H1 (cell line): ENCODE measurements at regions not wholly inside any gene's neighbourhood (a gene's known extent, or its start where the extent isn't known, plus 50 kb on each side); places are given as distances from the start of the nearest gene placed in this dataset.

Experiments
- CTCF ChIA-PET: fragments of 300-600 bp; sonication (Branson Sonifier 250); formaldehyde crosslinking; loops from one replicate; lab custom pipeline; 2021; ENCODE audit not compliant: partially characterized antibody; lab: Charles Lee
- POLR2A ChIA-PET: fragments of 300-600 bp; sonication (Branson Sonifier 250); formaldehyde crosslinking; loops from one replicate; lab custom pipeline; 2021; ENCODE audit warnings: inconsistent platforms; ENCODE audit not compliant: partially characterized antibody; lab: Charles Lee
- DNase-seq, 2 experiments: peaks; one replicate each; pipeline versions ENCODE4 v3.0.0 to v3.0.0-alpha.2; 2010 to 2022; ENCODE audit warnings: low spot score in 2 of 2, low read depth in 1 of 2, mixed read lengths in 1 of 2
- FAIRE-seq: peaks from 2 replicates; lab custom pipeline; 2011; peaks lifted over from hg19 to GRCh38; lab: Jason Lieb, UNC
- H2AFZ ChIP-seq: 2 replicates; pipeline ENCODE4 v1.8.1; 2012; ENCODE audit warnings: low read length, inconsistent platforms
- H2AK5ac ChIP-seq: 2 replicates; pipeline ENCODE4 v1.6.1; 2013; ENCODE audit warnings: low read depth, low read length
- H2BK120ac ChIP-seq: replicated peaks from 2 replicates; pipeline ENCODE3; 2013; ENCODE audit warnings: low read depth, low read length, inconsistent platforms
- H2BK12ac ChIP-seq: 2 replicates; pipeline ENCODE4 v1.6.1; 2013; ENCODE audit warnings: low read depth, low read length
- H2BK15ac ChIP-seq: 2 replicates; pipeline ENCODE4 v1.6.1; 2013; ENCODE audit warnings: low read length
- H2BK20ac ChIP-seq: 2 replicates; pipeline ENCODE4 v1.6.1; 2013; ENCODE audit warnings: low read length
- H2BK5ac ChIP-seq: 2 replicates; pipeline ENCODE4 v1.6.1; 2013; ENCODE audit warnings: low read depth, low read length
- H3K14ac ChIP-seq: 2 replicates; pipeline ENCODE4 v1.6.1; 2013; ENCODE audit warnings: inconsistent platforms; ENCODE audit not compliant: insufficient read length
- H3K18ac ChIP-seq: 2 replicates; pipeline ENCODE4 v1.6.1; 2013; ENCODE audit warnings: low read length; ENCODE audit errors: extremely low read depth
- H3K23ac ChIP-seq: 2 replicates; pipeline ENCODE4 v1.6.1; 2013; ENCODE audit warnings: inconsistent platforms; ENCODE audit not compliant: insufficient read length
- H3K23me2 ChIP-seq: 2 replicates; pipeline ENCODE4 v1.6.1; 2013; ENCODE audit warnings: low read depth, low read length
- H3K27ac ChIP-seq: 2 replicates; pipeline ENCODE4 v1.6.1; 2011; ENCODE audit warnings: low read depth, low read length, inconsistent platforms
- H3K27me3 ChIP-seq, 4 experiments: replicated peaks in 1 of 4; 1 replicate in 1 of 4; 2 replicates in 3 of 4; pipeline versions ENCODE4 v1.6.1 to v1.8.1; 2011 to 2013; ENCODE audit warnings: low read length in 3 of 4, mild to moderate bottlenecking in 3 of 4, inconsistent platforms in 2 of 4, mixed read lengths in 2 of 4, moderate library complexity in 1 of 4; ENCODE audit not compliant: control insufficient read depth in 3 of 4, insufficient read depth in 3 of 4; ENCODE audit errors: extremely low read depth in 1 of 4
- H3K36me3 ChIP-seq, 4 experiments: 2 replicates each; pipeline versions ENCODE4 v1.6.1 to v1.8.1; 2011 to 2013; ENCODE audit warnings: mild to moderate bottlenecking in 4 of 4, low read length in 3 of 4, moderate library complexity in 2 of 4, control low read depth in 1 of 4, inconsistent platforms in 1 of 4; ENCODE audit not compliant: insufficient read depth in 4 of 4, control insufficient read depth in 2 of 4
- H3K4ac ChIP-seq: replicated peaks from 2 replicates; pipeline ENCODE3; 2013; ENCODE audit warnings: low read length, low read depth, mixed read lengths, inconsistent platforms; ENCODE audit not compliant: insufficient read length
- H3K4me1 ChIP-seq, 4 experiments: replicated peaks in 1 of 4; 1 replicate in 1 of 4; 2 replicates in 3 of 4; pipeline versions ENCODE4 v1.6.1 to v1.8.1; 2011 to 2013; ENCODE audit warnings: low read length in 3 of 4, inconsistent platforms in 2 of 4, mixed read lengths in 1 of 4; ENCODE audit not compliant: insufficient read depth in 4 of 4, control insufficient read depth in 3 of 4
- H3K4me2 ChIP-seq, 2 experiments: 2 replicates each; pipeline versions ENCODE4 v1.6.1 to v1.8.1; 2011 to 2013; ENCODE audit warnings: low read depth in 2 of 2, low read length in 2 of 2, control low read depth in 1 of 2, inconsistent platforms in 1 of 2, mild to moderate bottlenecking in 1 of 2; ENCODE audit not compliant: insufficient read depth in 1 of 2
- H3K4me3 ChIP-seq, 4 experiments: fragments of 200-600, 300-600 bp in 1 of 4; sonication (generic), shearing (Covaris generic), sonication (Bioruptor Twin) in 1 of 4; 2 replicates each; pipeline versions ENCODE4 v1.5.1 to v1.8.1; 2011 to 2016; ENCODE audit warnings: low read length in 4 of 4, low read depth in 3 of 4, control low read depth in 2 of 4, inconsistent platforms in 2 of 4, mild to moderate bottlenecking in 2 of 4, mixed read lengths in 1 of 4, moderate library complexity in 1 of 4; ENCODE audit not compliant: insufficient read depth in 2 of 4; ENCODE audit errors: extremely low read depth in 1 of 4
- H3K56ac ChIP-seq: replicated peaks from 2 replicates; pipeline ENCODE3; 2013; ENCODE audit warnings: low read depth, mild to moderate bottlenecking, mixed read lengths, low read length, inconsistent platforms; ENCODE audit not compliant: insufficient read length
- H3K79me1 ChIP-seq: 2 replicates; pipeline ENCODE4 v1.6.1; 2013; ENCODE audit warnings: low read depth, low read length, control low read depth
- H3K79me2 ChIP-seq, 2 experiments: 2 replicates each; pipeline versions ENCODE4 v1.6.1 to v1.8.1; 2012 to 2013; ENCODE audit warnings: low read length in 2 of 2, mild to moderate bottlenecking in 2 of 2, inconsistent platforms in 1 of 2; ENCODE audit not compliant: insufficient read depth in 2 of 2, control insufficient read depth in 1 of 2
- H3K9ac ChIP-seq, 4 experiments: replicated peaks in 1 of 4; 1 replicate in 1 of 4; 2 replicates in 3 of 4; pipeline versions ENCODE4 v1.6.1 to v1.8.1; 2011 to 2013; ENCODE audit warnings: low read depth in 3 of 4, low read length in 3 of 4, control low read depth in 2 of 4, mild to moderate bottlenecking in 2 of 4, moderate library complexity in 2 of 4, inconsistent platforms in 1 of 4; ENCODE audit errors: extremely low read depth in 1 of 4
- H3K9me3 ChIP-seq, 2 experiments: 2 replicates each; pipeline versions ENCODE4 v1.6.1 to v1.8.1; 2012 to 2013; ENCODE audit warnings: mild to moderate bottlenecking in 2 of 2, moderate library complexity in 2 of 2, control low read depth in 1 of 2, inconsistent platforms in 1 of 2, low read depth in 1 of 2, low read length in 1 of 2, mixed read lengths in 1 of 2; ENCODE audit not compliant: insufficient read depth in 2 of 2
- H4K20me1 ChIP-seq, 2 experiments: replicated peaks in 1 of 2; 2 replicates each; pipeline versions ENCODE3 to v1.8.1; 2011 to 2013; ENCODE audit warnings: inconsistent platforms in 2 of 2, low read length in 2 of 2, mild to moderate bottlenecking in 1 of 2; ENCODE audit not compliant: insufficient read depth in 2 of 2, control insufficient read depth in 1 of 2
- H4K5ac ChIP-seq: 2 replicates; pipeline ENCODE4 v1.6.1; 2013; ENCODE audit warnings: low read length, low read depth, mixed read lengths, inconsistent platforms; ENCODE audit not compliant: insufficient read length
- H4K8ac ChIP-seq: 2 replicates; pipeline ENCODE4 v1.8.0; 2013; ENCODE audit warnings: mild to moderate bottlenecking, moderate library complexity, low read length, inconsistent platforms; ENCODE audit not compliant: insufficient read depth; ENCODE audit errors: extremely low read depth
- H4K91ac ChIP-seq: replicated peaks from 2 replicates; pipeline ENCODE3; 2013; ENCODE audit warnings: low read length, mixed read lengths, inconsistent platforms; ENCODE audit not compliant: insufficient read length
- ATF3 ChIP-seq: IDR thresholded peaks from 2 replicates; pipeline ENCODE4 v1.6.1; 2011; ENCODE audit warnings: low read depth, mild to moderate bottlenecking, low read length; ENCODE audit not compliant: insufficient read depth
- CHD1 ChIP-seq: IDR thresholded peaks from 2 replicates; pipeline ENCODE4 v1.6.1; 2012; ENCODE audit warnings: low read depth, low read length, improper control_type of control experiment
- E2F6 ChIP-seq: IDR thresholded peaks from 2 replicates; pipeline ENCODE4 v1.6.1; 2012; ENCODE audit warnings: inconsistent platforms
- EZH2 ChIP-seq: fragments of 200-600 bp; sonication (generic); IDR thresholded peaks from 2 replicates; pipeline ENCODE4 v1.7.1; 2012; ENCODE audit warnings: low read depth, mild to moderate bottlenecking, moderate library complexity, low read length, inconsistent platforms; ENCODE audit not compliant: severe bottlenecking
- JUN ChIP-seq: IDR thresholded peaks from 2 replicates; pipeline ENCODE4 v1.6.1; 2011; ENCODE audit warnings: low read depth, mild to moderate bottlenecking, improper control_type of control experiment, low read length
- JUND ChIP-seq: IDR thresholded peaks from 2 replicates; pipeline ENCODE4 v1.6.1; 2011; ENCODE audit warnings: mild to moderate bottlenecking, improper control_type of control experiment, low read length
- RFX5 ChIP-seq: IDR thresholded peaks from 2 replicates; pipeline ENCODE4 v1.6.1; 2011; ENCODE audit warnings: low read depth, low read length, improper control_type of control experiment, borderline replicate concordance
- SIN3A ChIP-seq, 2 experiments: IDR thresholded peaks in 1 of 2; conservative IDR thresholded peaks in 1 of 2; 2 replicates each; pipeline ENCODE4 v1.6.1; 2011 to 2012; ENCODE audit warnings: low read length in 2 of 2, improper control_type of control experiment in 1 of 2, low read depth in 1 of 2, mild to moderate bottlenecking in 1 of 2
- SRF ChIP-seq: IDR thresholded peaks from 2 replicates; pipeline ENCODE4 v1.6.1; 2011; ENCODE audit warnings: mild to moderate bottlenecking, low read depth, low read length, moderate library complexity
- TAF1 ChIP-seq: IDR thresholded peaks from 2 replicates; pipeline ENCODE4 v1.6.1; 2011; ENCODE audit warnings: mild to moderate bottlenecking, low read depth, low read length
- TAF7 ChIP-seq: optimal IDR thresholded peaks from 2 replicates; pipeline ENCODE3; 2011; ENCODE audit warnings: low read depth, mild to moderate bottlenecking, inconsistent platforms, low read length, moderate library complexity, borderline replicate concordance
- TCF12 ChIP-seq: IDR thresholded peaks from 2 replicates; pipeline ENCODE4 v1.6.1; 2011; ENCODE audit warnings: low read depth, mild to moderate bottlenecking, low read length
- WGBS, 2 experiments: shearing (Covaris generic) in 1 of 2; methylation state at CpG; one replicate each; pipeline versions ENCODE4 v1.1.6 to v1.1.7; 2013 to 2015; ENCODE audit warnings: low lambda C conversion rate in 2 of 2, mixed read lengths in 2 of 2, inconsistent platforms in 1 of 2, low coverage in 1 of 2, missing lambda C conversion rate in 1 of 2; ENCODE audit not compliant: insufficient replicate concordance in 2 of 2, insufficient coverage in 1 of 2, insufficient read length in 1 of 2; ENCODE audit errors: extremely low coverage in 1 of 2, missing lambda C conversion rate in 1 of 2; 5-methylcytosine and 5-hydroxymethylcytosine counted together

GRCh38 chr20:56781108-56781739, 152.1 kb downstream of the TFAP2C start:
- Histone ChIP-seq H3K4me3 (no peak overlapping the region), H3K18ac (no peak overlapping the region; the same call in 1 of the 2 replicates), H4K91ac (no peak overlapping the region), H3K36me3 (no peaks in the 10 kb centered on the region), H4K8ac (no peak overlapping the region), H2BK12ac (peak overlapping the region; percentile 10; the same call in 1 of the 2 replicates), H3K9me3 (no peaks in the 10 kb centered on the region), H2BK15ac (no peak overlapping the region), H3K79me1 (no peaks in the 10 kb centered on the region), H3K27me3 (no peaks in the 10 kb centered on the region), H3K27ac (no peak overlapping the region), H3K79me2 (no peaks in the 10 kb centered on the region), H4K5ac (no peak overlapping the region), H2BK120ac (no peak overlapping the region), H2BK5ac (no peak overlapping the region), H3K9ac (no peak overlapping the region), H3K23me2 (no peaks in the 10 kb centered on the region; the same call in 1 of the 2 replicates), H3K56ac (no peak overlapping the region), H2AFZ (no peak overlapping the region), H2AK5ac (no peak overlapping the region), H2BK20ac (no peak overlapping the region), H3K14ac (no peak overlapping the region), H3K4me2 (no peak overlapping the region), H3K4ac (no peak overlapping the region), H4K20me1 (no peaks in the 10 kb centered on the region), H3K23ac (no peak overlapping the region), H3K4me1 (peaks cover 0 to 11% (median 0%) of the 10 kb centered on the region in 4 experiments; a peak in 4 of 7 replicates)
- ChIA-PET CTCF (interaction anchor here (0.9 kb wide), 1 partner anchor 224 kb away, joined by 3 read pairs; no protein-coding TSS in a partner anchor), POLR2A (no interaction called here)
- WGBS, 2 experiments: 82% methylated on average over 12 of the region's 12 CpGs; no CpG with 5 or more reads in 1 of the 2 experiments
- no peak for DNase-seq
- FAIRE-seq: no peak
- TF ChIP-seq E2F6 (no peak), RFX5 (no peak), SRF (no peak), EZH2 (no peak), TCF12 (no peak), TAF1 (no peak), JUND (no peak), JUN (no peak), TAF7 (no peak), SIN3A (conservative IDR thresholded peaks at IDR 0.05 in 1 of 2, IDR thresholded peaks at IDR 0.05 in 1 of 2; ENCODE audit: low read depth in 1 of 2, low read length in 2 of 2) (no peak), ATF3 (no peak), CHD1 (no peak)
